Fibroblast of villous mesenchyme (primary cell): ENCODE measurements at regions not wholly inside any gene's neighbourhood (a gene's known extent, or its start where the extent isn't known, plus 50 kb on each side); places are given as distances from the start of the nearest gene placed in this dataset.

Experiments used
- DNase-seq: peaks from one replicate; pipeline ENCODE4 v3.0.0-alpha.2; 2010; ENCODE audit warnings: low read depth
- H3K4me3 ChIP-seq: 2 replicates; pipeline ENCODE4 v1.5.1; 2011; ENCODE audit warnings: low read depth, mild to moderate bottlenecking, low read length
- CTCF ChIP-seq: IDR thresholded peaks from 2 replicates; pipeline ENCODE4 v1.5.1; 2012; ENCODE audit warnings: low read depth, mild to moderate bottlenecking, low read length; ENCODE audit not compliant: insufficient read depth

GRCh38 chr5:103667068-103667467 is 104.5 kb upstream of the NUDT12 start:
- peak; percentile 12 for DNase-seq

GRCh38 chr5:103657301-103657700 is 94.7 kb upstream of the NUDT12 start:
- TF ChIP-seq CTCF, result no peak
- H3K4me3 ChIP-seq, result no peak overlapping the region
- DNase-seq, result no peak

More at GRCh38 chr5:103667068-103667467, 104.5 kb upstream of the NUDT12 start:
- no peak overlapping the region for H3K4me3 ChIP-seq
- no peak for TF ChIP-seq CTCF

- no peak for TF ChIP-seq CTCF
- H3K4me3 ChIP-seq, result no peak overlapping the region
- DNase-seq, result no peak
Measured at GRCh38 chr5:103648086-103648485, 85.5 kb upstream of the NUDT12 start.

GRCh38 chr5:103646698-103647614 is 84.4 kb upstream of the NUDT12 start:
- H3K4me3 ChIP-seq, result no peak overlapping the region
- no peak for TF ChIP-seq CTCF
- DNase-seq, result no peak

- H3K4me3 ChIP-seq, result no peak overlapping the region
Measured at GRCh38 chr5:103645816-103646215, 83.2 kb upstream of the NUDT12 start.

GRCh38 chr5:103638979-103639378 is 76.4 kb upstream of the NUDT12 start:
- no peak for TF ChIP-seq CTCF
- no peak overlapping the region for H3K4me3 ChIP-seq
- DNase-seq, result no peak

More at GRCh38 chr5:103645816-103646215, 83.2 kb upstream of the NUDT12 start:
- no peak for DNase-seq
- TF ChIP-seq CTCF, result no peak
